Neural cell (in vitro differentiated cells): ENCODE measurements at regions not wholly inside any gene's neighbourhood (a gene's known extent, or its start where the extent isn't known, plus 50 kb on each side); places are given as distances from the start of the nearest gene placed in this dataset.

Experiments
- H2AFZ ChIP-seq: fragments of 200-600, 300-800 bp; sonication (generic), shearing (Covaris generic); 2 replicates; pipeline ENCODE4 v1.6.0; 2014; ENCODE audit warnings: low read depth, mild to moderate bottlenecking, antibody characterized with exemption, low read length, moderate library complexity
- H3F3A ChIP-seq: fragments of 200-600 bp; shearing (Covaris generic); 2 replicates; pipeline ENCODE4 v1.6.1; 2016; ENCODE audit warnings: mild to moderate bottlenecking, moderate library complexity, mixed read lengths, antibody characterized with exemption, low read length; ENCODE audit not compliant: insufficient read depth, poor library complexity, severe bottlenecking
- H3K27ac ChIP-seq: fragments of 200-600, 300-800 bp; sonication (generic), shearing (Covaris generic); 2 replicates; pipeline ENCODE4 v1.5.1; 2014; ENCODE audit warnings: mild to moderate bottlenecking, low read length, moderate library complexity
- H3K27me3 ChIP-seq: fragments of 300-800, 200-600 bp; sonication (generic), shearing (Covaris generic); 2 replicates; pipeline ENCODE4 v1.6.0; 2014; ENCODE audit warnings: mild to moderate bottlenecking, low read depth, low read length, moderate library complexity; ENCODE audit not compliant: insufficient read depth
- H3K36me3 ChIP-seq: fragments of 300-800, 200-600 bp; sonication (generic), shearing (Covaris generic); 2 replicates; pipeline ENCODE4 v1.5.1; 2014; ENCODE audit warnings: mild to moderate bottlenecking, antibody characterized with exemption, low read length, moderate library complexity; ENCODE audit not compliant: insufficient read depth
- H3K4me2 ChIP-seq: fragments of 300-800, 200-600 bp; sonication (generic), shearing (Covaris generic); 2 replicates; pipeline ENCODE4 v1.6.0; 2014; ENCODE audit warnings: mild to moderate bottlenecking, low read length
- H3K4me3 ChIP-seq: fragments of 300-800, 200-600 bp; sonication (generic), shearing (Covaris generic); 2 replicates; pipeline ENCODE4 v1.5.1; 2014; ENCODE audit warnings: mild to moderate bottlenecking, low read length, moderate library complexity
- H3K79me2 ChIP-seq: fragments of 200-600 bp; shearing (Covaris generic); replicated peaks from 2 replicates; pipeline ENCODE4 v1.6.0; 2014; ENCODE audit warnings: mild to moderate bottlenecking, low read length, moderate library complexity; ENCODE audit not compliant: insufficient read depth
- H3K9ac ChIP-seq: fragments of 300-800, 200-600 bp; sonication (generic), shearing (Covaris generic); 2 replicates; pipeline ENCODE4 v1.6.1; 2016; ENCODE audit warnings: mild to moderate bottlenecking, low read length, mixed read lengths
- H3K9me2 ChIP-seq: fragments of 200-600 bp; shearing (Covaris generic); 2 replicates; pipeline ENCODE4 v1.6.1; 2016; ENCODE audit warnings: mild to moderate bottlenecking, low read length, mixed read lengths; ENCODE audit not compliant: insufficient read depth
- H3K9me3 ChIP-seq: fragments of 200-600, 300-800 bp; sonication (generic), shearing (Covaris generic); 2 replicates; pipeline ENCODE4 v1.6.1; 2016; ENCODE audit warnings: mild to moderate bottlenecking, mixed run types, low read length, moderate library complexity, mixed read lengths
- H4K20me1 ChIP-seq: fragments of 200-600 bp; shearing (Covaris generic); 2 replicates; pipeline ENCODE4 v1.6.1; 2016; ENCODE audit warnings: mild to moderate bottlenecking, mixed run types; ENCODE audit not compliant: insufficient read depth
- EZH2 ChIP-seq: fragments of 200-600, 300-800 bp; shearing (Covaris generic), sonication (generic); IDR thresholded peaks from 2 replicates; pipeline ENCODE4 v1.6.1; 2014; ENCODE audit warnings: antibody characterized with exemption, low read length, borderline replicate concordance, mild to moderate bottlenecking; ENCODE audit not compliant: insufficient read depth, poor library complexity, severe bottlenecking
- MXI1 ChIP-seq: fragments of 450-650 bp; conservative IDR thresholded peaks from 2 replicates; pipeline ENCODE4 v1.6.1; 2014; ENCODE audit warnings: antibody characterized with exemption, mild to moderate bottlenecking; ENCODE audit not compliant: poor library complexity, severe bottlenecking
- POLR2AphosphoS5 ChIP-seq: IDR thresholded peaks from 2 replicates; pipeline ENCODE4 v1.6.1; 2012
- RAD21 ChIP-seq: fragments of 450-650 bp; conservative IDR thresholded peaks from 2 replicates; pipeline ENCODE4 v1.6.1; 2014; ENCODE audit warnings: antibody characterized with exemption, mild to moderate bottlenecking, moderate library complexity
- SMC3 ChIP-seq: fragments of 450-650 bp; conservative IDR thresholded peaks from 2 replicates; pipeline ENCODE4 v1.6.1; 2014; ENCODE audit warnings: antibody characterized with exemption, mild to moderate bottlenecking, moderate library complexity; ENCODE audit not compliant: poor library complexity
- TAF1 ChIP-seq: IDR thresholded peaks from 2 replicates; pipeline ENCODE4 v1.6.1; 2012; ENCODE audit warnings: low read depth
- TF ChIP-seq, protein P1 (sequence below): fragments of 450-650 bp; IDR thresholded peaks from 2 replicates; pipeline ENCODE4 v1.5.1; 2014; ENCODE audit warnings: antibody characterized with exemption, mild to moderate bottlenecking, moderate library complexity; ENCODE audit not compliant: poor library complexity, severe bottlenecking
- TF ChIP-seq, protein P2 (sequence below): IDR thresholded peaks from 2 replicates; pipeline ENCODE4 v1.6.1; 2012; ENCODE audit warnings: borderline replicate concordance

DNA sequence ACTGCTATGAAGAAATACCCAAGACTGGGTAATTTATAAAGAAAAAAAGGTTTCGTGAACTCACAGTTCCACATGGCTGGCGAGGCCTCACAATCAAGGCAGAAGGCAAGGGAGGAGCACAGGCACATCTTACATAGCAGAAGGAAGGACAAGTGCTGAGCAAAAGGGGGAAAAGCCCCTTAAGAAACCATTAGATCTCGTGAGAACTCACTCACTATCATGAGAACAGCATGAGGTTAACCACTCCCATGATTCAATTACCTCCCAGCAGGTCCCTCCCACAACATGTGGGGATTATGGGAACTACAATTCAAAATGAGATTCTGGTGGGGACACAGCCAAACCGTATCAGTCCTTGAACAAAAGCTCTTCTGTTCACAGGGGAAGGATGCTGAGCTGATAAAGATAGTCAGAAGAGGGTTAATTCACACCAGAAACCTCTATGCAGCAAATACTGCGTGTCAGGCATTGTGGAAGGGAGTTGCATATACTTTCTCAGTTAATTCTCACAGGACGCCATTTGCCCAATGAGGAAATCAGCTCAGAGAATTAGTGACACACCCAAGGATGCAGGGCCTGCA lies 246.2 kb downstream of the FOXO1 start:
- H3K79me2 ChIP-seq, result no peaks in the 10 kb centered on the region
- no peak overlapping the region for H3K9ac ChIP-seq

DNA sequence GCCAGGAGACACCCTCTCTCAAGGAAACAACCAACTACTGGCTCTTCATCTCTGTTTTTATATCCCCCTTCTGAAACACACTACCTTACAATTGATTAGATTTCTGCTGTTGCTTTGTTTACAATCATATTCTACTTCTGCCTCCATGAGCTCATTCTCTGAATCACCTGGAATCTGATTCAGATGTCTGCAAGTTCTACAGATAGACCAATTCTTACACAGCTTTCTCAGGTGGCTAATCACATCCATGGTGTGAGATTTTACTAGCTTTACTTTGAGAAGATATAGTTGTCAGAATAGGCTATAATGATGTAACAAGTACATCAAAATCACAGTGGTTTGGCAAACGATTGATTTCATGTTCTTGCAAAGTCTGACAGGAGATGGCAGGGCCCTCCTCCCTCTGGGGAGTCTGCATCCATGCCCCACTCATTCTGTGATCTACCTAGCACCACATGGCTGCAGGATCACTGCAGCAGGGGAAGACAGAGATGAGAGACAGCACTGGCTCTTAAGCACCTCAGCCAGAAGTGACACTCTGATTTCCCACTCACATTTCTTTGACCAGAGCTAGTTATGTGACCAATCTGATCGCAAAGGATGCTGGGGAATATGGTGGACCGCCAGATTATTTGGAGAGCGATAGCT lies 243.7 kb downstream of the FOXO1 start:
- H3K79me2 ChIP-seq, result no peaks in the 10 kb centered on the region
- no peak overlapping the region for H3K4me3 ChIP-seq
- H3K36me3 ChIP-seq, result no peaks in the 10 kb centered on the region
- no peak overlapping the region for H3K27ac ChIP-seq
- H3K9me2 ChIP-seq, result no peaks in the 10 kb centered on the region
- H3K9ac ChIP-seq, result no peak overlapping the region
- no peak overlapping the region for H2AFZ ChIP-seq
- no peaks in the 10 kb centered on the region for H3K9me3 ChIP-seq
- no peaks in the 10 kb centered on the region for H3F3A ChIP-seq
- no peaks in the 10 kb centered on the region for H3K27me3 ChIP-seq
- TF ChIP-seq, protein P1, sequence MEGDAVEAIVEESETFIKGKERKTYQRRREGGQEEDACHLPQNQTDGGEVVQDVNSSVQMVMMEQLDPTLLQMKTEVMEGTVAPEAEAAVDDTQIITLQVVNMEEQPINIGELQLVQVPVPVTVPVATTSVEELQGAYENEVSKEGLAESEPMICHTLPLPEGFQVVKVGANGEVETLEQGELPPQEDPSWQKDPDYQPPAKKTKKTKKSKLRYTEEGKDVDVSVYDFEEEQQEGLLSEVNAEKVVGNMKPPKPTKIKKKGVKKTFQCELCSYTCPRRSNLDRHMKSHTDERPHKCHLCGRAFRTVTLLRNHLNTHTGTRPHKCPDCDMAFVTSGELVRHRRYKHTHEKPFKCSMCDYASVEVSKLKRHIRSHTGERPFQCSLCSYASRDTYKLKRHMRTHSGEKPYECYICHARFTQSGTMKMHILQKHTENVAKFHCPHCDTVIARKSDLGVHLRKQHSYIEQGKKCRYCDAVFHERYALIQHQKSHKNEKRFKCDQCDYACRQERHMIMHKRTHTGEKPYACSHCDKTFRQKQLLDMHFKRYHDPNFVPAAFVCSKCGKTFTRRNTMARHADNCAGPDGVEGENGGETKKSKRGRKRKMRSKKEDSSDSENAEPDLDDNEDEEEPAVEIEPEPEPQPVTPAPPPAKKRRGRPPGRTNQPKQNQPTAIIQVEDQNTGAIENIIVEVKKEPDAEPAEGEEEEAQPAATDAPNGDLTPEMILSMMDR, result no peak
- no peak for TF ChIP-seq MXI1
- TF ChIP-seq EZH2, result no peak
- no peak for TF ChIP-seq RAD21
- TF ChIP-seq, protein P2, sequence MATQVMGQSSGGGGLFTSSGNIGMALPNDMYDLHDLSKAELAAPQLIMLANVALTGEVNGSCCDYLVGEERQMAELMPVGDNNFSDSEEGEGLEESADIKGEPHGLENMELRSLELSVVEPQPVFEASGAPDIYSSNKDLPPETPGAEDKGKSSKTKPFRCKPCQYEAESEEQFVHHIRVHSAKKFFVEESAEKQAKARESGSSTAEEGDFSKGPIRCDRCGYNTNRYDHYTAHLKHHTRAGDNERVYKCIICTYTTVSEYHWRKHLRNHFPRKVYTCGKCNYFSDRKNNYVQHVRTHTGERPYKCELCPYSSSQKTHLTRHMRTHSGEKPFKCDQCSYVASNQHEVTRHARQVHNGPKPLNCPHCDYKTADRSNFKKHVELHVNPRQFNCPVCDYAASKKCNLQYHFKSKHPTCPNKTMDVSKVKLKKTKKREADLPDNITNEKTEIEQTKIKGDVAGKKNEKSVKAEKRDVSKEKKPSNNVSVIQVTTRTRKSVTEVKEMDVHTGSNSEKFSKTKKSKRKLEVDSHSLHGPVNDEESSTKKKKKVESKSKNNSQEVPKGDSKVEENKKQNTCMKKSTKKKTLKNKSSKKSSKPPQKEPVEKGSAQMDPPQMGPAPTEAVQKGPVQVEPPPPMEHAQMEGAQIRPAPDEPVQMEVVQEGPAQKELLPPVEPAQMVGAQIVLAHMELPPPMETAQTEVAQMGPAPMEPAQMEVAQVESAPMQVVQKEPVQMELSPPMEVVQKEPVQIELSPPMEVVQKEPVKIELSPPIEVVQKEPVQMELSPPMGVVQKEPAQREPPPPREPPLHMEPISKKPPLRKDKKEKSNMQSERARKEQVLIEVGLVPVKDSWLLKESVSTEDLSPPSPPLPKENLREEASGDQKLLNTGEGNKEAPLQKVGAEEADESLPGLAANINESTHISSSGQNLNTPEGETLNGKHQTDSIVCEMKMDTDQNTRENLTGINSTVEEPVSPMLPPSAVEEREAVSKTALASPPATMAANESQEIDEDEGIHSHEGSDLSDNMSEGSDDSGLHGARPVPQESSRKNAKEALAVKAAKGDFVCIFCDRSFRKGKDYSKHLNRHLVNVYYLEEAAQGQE, result no peak
- TF ChIP-seq TAF1, result no peak
- no peak for TF ChIP-seq POLR2AphosphoS5
- TF ChIP-seq SMC3, result no peak
- no peaks in the 10 kb centered on the region for H4K20me1 ChIP-seq
- no peak overlapping the region for H3K4me2 ChIP-seq

More for the DNA sequence above, 246.2 kb downstream of the FOXO1 start:
- TF ChIP-seq MXI1 (no peak), SMC3 (no peak)
- Histone ChIP-seq H3K27ac (no peak overlapping the region), H2AFZ (no peak overlapping the region), H3K36me3 (no peaks in the 10 kb centered on the region), H3K9me3 (no peaks in the 10 kb centered on the region), H3K9me2 (no peaks in the 10 kb centered on the region), H3K27me3 (no peaks in the 10 kb centered on the region), H3K4me3 (no peak overlapping the region), H3F3A (no peaks in the 10 kb centered on the region), H3K4me2 (no peak overlapping the region), H4K20me1 (no peaks in the 10 kb centered on the region)
